Right forelimb (tissue), 1 donor: ENCODE measurements at regions not wholly inside any gene's neighbourhood (a gene's known extent, or its start where the extent isn't known, plus 50 kb on each side); places are given as distances from the start of the nearest gene placed in this dataset.
A peak's percentile ranks its signal among the peaks of the same experiment; 100 is the strongest.
"Not testable (repeated sequence)": the region's sequence is repeated elsewhere in the genome, so short reads cannot be mapped to it uniquely, and the experiment has no call there.

Experiments
- DNase-seq: peaks from one replicate; pipeline ENCODE4 v3.0.0-alpha.2; 2018

- DNase-seq = no peak
These were observed 170.1 kb upstream of the ZNF618 start for GRCh38 chr9:113705928-113706519.

- no peak for DNase-seq
These were observed 168.0 kb upstream of the ZNF618 start for GRCh38 chr9:113707953-113708695.

- no peak for DNase-seq
These were observed 167.0 kb upstream of the ZNF618 start for GRCh38 chr9:113708821-113709713.

- DNase-seq = no peak
These were observed 166.4 kb upstream of the ZNF618 start for GRCh38 chr9:113709721-113710120.

- no peak for DNase-seq
These were observed 164.9 kb upstream of the ZNF618 start for GRCh38 chr9:113711251-113711650.

GRCh38 chr9:113712053-113712452 lies 164.1 kb upstream of the ZNF618 start:
- no peak for DNase-seq

GRCh38 chr9:113715086-113715485 lies 161.0 kb upstream of the ZNF618 start:
- DNase-seq = no peak

- DNase-seq = no peak
These were observed 156.2 kb upstream of the ZNF618 start for GRCh38 chr9:113719919-113720318.

GRCh38 chr9:113720495-113720894 lies 155.6 kb upstream of the ZNF618 start:
- DNase-seq = no peak

- DNase-seq = no peak
These were observed 154.3 kb upstream of the ZNF618 start for GRCh38 chr9:113721856-113722255.

GRCh38 chr9:113724202-113724601 lies 151.9 kb upstream of the ZNF618 start:
- no peak for DNase-seq

- DNase-seq = no peak
These were observed 147.1 kb upstream of the ZNF618 start for GRCh38 chr9:113728989-113729388.

- DNase-seq = no peak
These were observed 141.3 kb upstream of the ZNF618 start for GRCh38 chr9:113734826-113735225.

GRCh38 chr9:113737517-113738271 lies 138.4 kb upstream of the ZNF618 start:
- DNase-seq = peak; percentile 68

GRCh38 chr9:113738496-113738892 lies 137.6 kb upstream of the ZNF618 start:
- DNase-seq = no peak

GRCh38 chr9:113738893-113739604 lies 137.1 kb upstream of the ZNF618 start:
- no peak for DNase-seq

GRCh38 chr9:113739605-113740507 lies 136.3 kb upstream of the ZNF618 start:
- DNase-seq = not testable (repeated sequence)

GRCh38 chr9:113740508-113741500 lies 135.3 kb upstream of the ZNF618 start:
- not testable (repeated sequence) for DNase-seq
